ENCODE measurements at regions not wholly inside any gene's neighbourhood (a gene's known extent, or its start where the extent isn't known, plus 50 kb on each side); places are given as distances from the start of the nearest gene placed in this dataset.

- Mint-ChIP-seq H3K9me3 (peaks cover 21% of the 10 kb centered on the region), H3K36me3 (ENCODE audit: low read depth) (no peaks in the 10 kb centered on the region), H3K27me3 (ENCODE audit: insufficient read depth) (peaks cover 5% of the 10 kb centered on the region), H3K27ac (no peak overlapping the region), H3K4me1 (no peaks in the 10 kb centered on the region), H3K4me3 (no peak overlapping the region)
- no peak for TF ChIP-seq CTCF (conservative IDR thresholded peaks at IDR 0.05)
- Histone ChIP-seq H3K27ac (ENCODE audit: low read depth, low read length) (no peak overlapping the region), H3K4me3 (ENCODE audit: low read length) (no peak overlapping the region), H3K9ac (ENCODE audit: extremely low read depth, low read length, poor library complexity, severe bottlenecking) (no peak overlapping the region), H3K27me3 (ENCODE audit: control insufficient read depth, insufficient read depth, low read length, poor library complexity, severe bottlenecking) (no peaks in the 10 kb centered on the region), H3K36me3 (ENCODE audit: control insufficient read depth, insufficient read depth, low read length) (no peaks in the 10 kb centered on the region), H3K9me3 (ENCODE audit: control insufficient read depth, low read length) (peaks cover 9% of the 10 kb centered on the region), H3K4me1 (ENCODE audit: control insufficient read depth, insufficient read depth, low read length) (no peaks in the 10 kb centered on the region)
- WGBS, 2 experiments (ENCODE audit: insufficient coverage in 1 of 2, insufficient read length in 1 of 2) = 91% methylated on average over 4 to 7 of the region's 7 CpGs
- DNase-seq = no peak
These were observed 419.5 kb upstream of the PROK2 start for GRCh38 chr3:72204452-72204851.

GRCh38 chr3:72203613-72204349, 418.8 kb upstream of the PROK2 start:
- H3K4me1 Mint-ChIP-seq = no peaks in the 10 kb centered on the region
- DNase-seq = peak; percentile 45
- H3K36me3 ChIP-seq (ENCODE audit: control insufficient read depth, insufficient read depth, low read length) = no peaks in the 10 kb centered on the region
- no peak overlapping the region for H3K27ac Mint-ChIP-seq
- H3K4me3 Mint-ChIP-seq = no peak overlapping the region
- H3K9me3 ChIP-seq (ENCODE audit: control insufficient read depth, low read length) = peaks cover 9% of the 10 kb centered on the region
- WGBS, 2 experiments (ENCODE audit: insufficient coverage in 1 of 2, insufficient read length in 1 of 2) = 87 to 92% methylated on average over 4 to 8 of the region's 8 CpGs
- H3K9ac ChIP-seq (ENCODE audit: extremely low read depth, low read length, poor library complexity, severe bottlenecking) = no peak overlapping the region
- H3K27me3 ChIP-seq (ENCODE audit: control insufficient read depth, insufficient read depth, low read length, poor library complexity, severe bottlenecking) = no peaks in the 10 kb centered on the region
- peaks cover 5% of the 10 kb centered on the region for H3K27me3 Mint-ChIP-seq (ENCODE audit: insufficient read depth)
- no peaks in the 10 kb centered on the region for H3K36me3 Mint-ChIP-seq (ENCODE audit: low read depth)
- no peaks in the 10 kb centered on the region for H3K4me1 ChIP-seq (ENCODE audit: control insufficient read depth, insufficient read depth, low read length)
- peaks cover 28% of the 10 kb centered on the region for H3K9me3 Mint-ChIP-seq
- TF ChIP-seq CTCF (conservative IDR thresholded peaks at IDR 0.05) = no peak
- H3K4me3 ChIP-seq (ENCODE audit: low read length) = no peak overlapping the region
- H3K27ac ChIP-seq (ENCODE audit: low read depth, low read length) = no peak overlapping the region

- peaks cover 9% of the 10 kb centered on the region for H3K9me3 ChIP-seq (ENCODE audit: control insufficient read depth, low read length)
- Mint-ChIP-seq H3K36me3 (ENCODE audit: low read depth) (no peaks in the 10 kb centered on the region), H3K4me3 (no peak overlapping the region), H3K9me3 (peaks cover 28% of the 10 kb centered on the region), H3K27me3 (ENCODE audit: insufficient read depth) (peaks cover 5% of the 10 kb centered on the region), H3K27ac (no peak overlapping the region), H3K4me1 (no peaks in the 10 kb centered on the region)
- no peak overlapping the region for H3K27ac ChIP-seq (ENCODE audit: low read depth, low read length)
- no peaks in the 10 kb centered on the region for H3K4me1 ChIP-seq (ENCODE audit: control insufficient read depth, insufficient read depth, low read length)
- H3K4me3 ChIP-seq (ENCODE audit: low read length) = no peak overlapping the region
- H3K36me3 ChIP-seq (ENCODE audit: control insufficient read depth, insufficient read depth, low read length) = no peaks in the 10 kb centered on the region
- WGBS, 2 experiments (ENCODE audit: insufficient coverage in 1 of 2, insufficient read length in 1 of 2) = 90 to 91% methylated on average over 3 to 4 of the region's 4 CpGs
- no peak for DNase-seq
- H3K9ac ChIP-seq (ENCODE audit: extremely low read depth, low read length, poor library complexity, severe bottlenecking) = no peak overlapping the region
- H3K27me3 ChIP-seq (ENCODE audit: control insufficient read depth, insufficient read depth, low read length, poor library complexity, severe bottlenecking) = no peaks in the 10 kb centered on the region
- TF ChIP-seq CTCF (conservative IDR thresholded peaks at IDR 0.05) = no peak
These were observed 418.2 kb upstream of the PROK2 start for GRCh38 chr3:72203105-72203504.
